HepG2 (cell line): ENCODE measurements at regions not wholly inside any gene's neighbourhood (a gene's known extent, or its start where the extent isn't known, plus 50 kb on each side); places are given as distances from the start of the nearest gene placed in this dataset.

ENCODE experiments used
- ATAC-seq: fragments of 200-7000 bp; cut with Tn5 transposase; 3 replicates; pipeline ENCODE4 v1.9.1; 2020; ENCODE audit warnings: mild to moderate bottlenecking, moderate library complexity
- BruUV-seq: library from RNA; stranded (reverse); fragments of 400-500 nt; replicated peaks from 2 replicates; lab custom pipeline; 2021; lab: Mats Ljungman, UMichigan
- CTCF ChIA-PET: fragments of 300-600 bp; formaldehyde crosslinking; extraction: SDS; loops from one replicate; lab custom pipeline; 2021; ENCODE audit warnings: low total read pairs, inconsistent platforms, low intra/inter-chr PET ratio; lab: Yijun Ruan, JAX
- POLR2A ChIA-PET: fragments of 350-600 bp; sonication (Branson Sonifier 250); formaldehyde crosslinking; loops from one replicate; lab custom pipeline; 2020; ENCODE audit warnings: antibody characterized with exemption, inconsistent platforms; lab: Yijun Ruan, JAX
- DNase-seq: peaks from one replicate; pipeline ENCODE4 v3.0.0-alpha.2; 2015; ENCODE audit warnings: low spot score
- FAIRE-seq: peaks from 3 replicates; lab custom pipeline; 2011; peaks lifted over from hg19 to GRCh38; lab: Jason Lieb, UNC
- H2AFZ ChIP-seq: one replicate; pipeline ENCODE4 v1.6.1; 2011; ENCODE audit warnings: low read length, inconsistent platforms
- H3K27ac ChIP-seq: fragments of 300-600 bp; 3 replicates; pipeline ENCODE4 v1.8.0; 2011; ENCODE audit warnings: mixed run types, mild to moderate bottlenecking, mixed read lengths, low read length, inconsistent platforms; ENCODE audit not compliant: insufficient read depth; ENCODE audit errors: extremely low read length
- H3K27me3 ChIP-seq, 2 experiments: fragments of 200-600 bp in 1 of 2; 2 replicates in 1 of 2; 3 replicates in 1 of 2; pipeline versions ENCODE4 v1.6.0 to v1.8.0; 2011; ENCODE audit warnings: low read length in 2 of 2, mild to moderate bottlenecking in 2 of 2, moderate library complexity in 2 of 2, inconsistent platforms in 1 of 2; ENCODE audit not compliant: insufficient read depth in 2 of 2, control insufficient read depth in 1 of 2
- H3K36me3 ChIP-seq, 2 experiments: fragments of 200-600 bp in 1 of 2; replicated peaks in 1 of 2; 2 replicates in 1 of 2; 3 replicates in 1 of 2; pipeline versions ENCODE4 v1.5.1 to v1.8.0; 2011; ENCODE audit warnings: low read length in 2 of 2, inconsistent platforms in 1 of 2; ENCODE audit not compliant: insufficient read depth in 2 of 2, control insufficient read depth in 1 of 2
- H3K4me1 ChIP-seq: 2 replicates; pipeline ENCODE4 v1.5.1; 2012; ENCODE audit warnings: low read length, inconsistent platforms; ENCODE audit not compliant: insufficient read depth
- H3K4me2 ChIP-seq: 2 replicates; pipeline ENCODE4 v1.6.0; 2011; ENCODE audit warnings: low read depth, low read length, inconsistent platforms
- H3K4me3 ChIP-seq, 3 experiments: fragments of 200-600 bp in 1 of 3; sonication (generic), shearing (Covaris generic) in 1 of 3; replicated peaks in 1 of 3; 2 replicates each; pipeline ENCODE4 v1.5.1; 2011 to 2016; ENCODE audit warnings: low read length in 3 of 3, inconsistent platforms in 2 of 3, low read depth in 2 of 3, mild to moderate bottlenecking in 2 of 3, control low read depth in 1 of 3, mixed read lengths in 1 of 3; ENCODE audit not compliant: insufficient read depth in 1 of 3
- H3K79me2 ChIP-seq: one replicate; pipeline ENCODE4 v1.6.1; 2011; ENCODE audit warnings: low read length, inconsistent platforms; ENCODE audit not compliant: insufficient read depth
- H3K9ac ChIP-seq: 2 replicates; pipeline ENCODE4 v1.6.0; 2011; ENCODE audit warnings: mild to moderate bottlenecking, low read depth, low read length, inconsistent platforms; ENCODE audit not compliant: insufficient read depth
- H3K9me3 ChIP-seq: 2 replicates; pipeline ENCODE4 v1.5.1; 2012; ENCODE audit warnings: mild to moderate bottlenecking, low read length
- H4K20me1 ChIP-seq: 2 replicates; pipeline ENCODE4 v1.6.0; 2011; ENCODE audit warnings: inconsistent platforms, mild to moderate bottlenecking, low read length, moderate library complexity; ENCODE audit not compliant: insufficient read depth
- AGO2 ChIP-seq: fragments of 200-400 bp; formaldehyde crosslinking; optimal IDR thresholded peaks from 2 replicates; pipeline ENCODE3; 2017; ENCODE audit warnings: mild to moderate bottlenecking, low read depth, low read length, moderate library complexity
- CAMTA2 ChIP-seq: sonication (generic); formaldehyde crosslinking; IDR thresholded peaks from 2 replicates; pipeline ENCODE4 v1.4.0; 2020; ENCODE audit warnings: mild to moderate bottlenecking, missing genetic modification reagents, borderline replicate concordance
- FOXC1 ChIP-seq: sonication (generic); formaldehyde crosslinking; IDR thresholded peaks from 2 replicates; pipeline ENCODE4 v1.8.0; 2022; ENCODE audit warnings: mild to moderate bottlenecking, missing genetic modification reagents, borderline replicate concordance
- JARID2 ChIP-seq: sonication (generic); formaldehyde crosslinking; IDR thresholded peaks from 2 replicates; pipeline ENCODE4 v1.8.1; 2023; ENCODE audit warnings: missing genetic modification reagents, inconsistent platforms; ENCODE audit not compliant: insufficient replicate concordance
- PATZ1 ChIP-seq: sonication (generic); formaldehyde crosslinking; IDR thresholded peaks from 2 replicates; pipeline ENCODE4 v1.4.0; 2020; ENCODE audit warnings: missing genetic modification reagents
- ZFX ChIP-seq: sonication (generic); formaldehyde crosslinking; IDR thresholded peaks from 2 replicates; pipeline ENCODE4 v1.4.0; 2020; ENCODE audit warnings: mild to moderate bottlenecking, low read depth, missing genetic modification reagents, moderate library complexity
- ZNF496 ChIP-seq: sonication (generic); formaldehyde crosslinking; IDR thresholded peaks from 2 replicates; pipeline ENCODE4 v1.8.1; 2023; ENCODE audit warnings: mild to moderate bottlenecking, moderate library complexity, missing genetic modification reagents; ENCODE audit not compliant: insufficient replicate concordance
- ZNF678 ChIP-seq: sonication (generic); formaldehyde crosslinking; IDR thresholded peaks from 2 replicates; pipeline ENCODE4 v1.4.0; 2020; ENCODE audit warnings: mild to moderate bottlenecking, missing genetic modification reagents
- ZNF761 ChIP-seq: sonication (generic); formaldehyde crosslinking; conservative IDR thresholded peaks from 2 replicates; pipeline ENCODE4 v1.4.0; 2020; ENCODE audit warnings: mild to moderate bottlenecking, missing genetic modification reagents
- ZNF883 ChIP-seq: sonication (generic); formaldehyde crosslinking; IDR thresholded peaks from 2 replicates; pipeline ENCODE4 v1.5.1; 2020; ENCODE audit warnings: mild to moderate bottlenecking, missing genetic modification reagents; ENCODE audit errors: not compliant biosample characterization
- WGBS: methylation state at CpG from one replicate; pipeline ENCODE4 v1.1.6; 2017; ENCODE audit warnings: low lambda C conversion rate; 5-methylcytosine and 5-hydroxymethylcytosine counted together
- in situ Hi-C: cut with HindIII; loops from 2 replicates; pipeline ENCODE4 v1.10.0; 2017; ENCODE audit warnings: low pct_unique_long_range_greater_than_20kb; ENCODE audit not compliant: extremely low pct_ligation_motif_present
- intact Hi-C: fragments of 100-400 bp; cut with micrococcal nuclease; formaldehyde crosslinking; loops from one replicate; pipeline ENCODE4 v1.10.0; 2022; ENCODE audit not compliant: unreplicated experiment

- DNase-seq: no peak
- no peaks in the 10 kb centered on the region for H3K27me3 ChIP-seq
- 0% methylated on average over 3 of the region's 3 CpGs for WGBS
- H3K4me2 ChIP-seq: no peak overlapping the region
- ATAC-seq: no peak
- H3K4me3 ChIP-seq: no peak overlapping the region
- BruUV-seq: no TSS peak
- TF ChIP-seq PATZ1 (CRISPR knock-in tag): no peak
- no peak for TF ChIP-seq ZNF761 (CRISPR knock-in tag)
- TF ChIP-seq CAMTA2 (CRISPR knock-in tag): no peak
- no peak for TF ChIP-seq ZNF883 (CRISPR knock-in tag)
- no peak for TF ChIP-seq ZFX
- in situ Hi-C loops: no loop called here
- no peak overlapping the region for H3K9ac ChIP-seq
- H3K9me3 ChIP-seq: no peaks in the 10 kb centered on the region
- FAIRE-seq: no peak
- no peaks in the 10 kb centered on the region; a peak in 1 of 5 replicates for H3K36me3 ChIP-seq
- no peaks in the 10 kb centered on the region for H3K4me1 ChIP-seq
- CTCF ChIA-PET: no interaction called here
- no peak overlapping the region for H3K27ac ChIP-seq
- no peaks in the 10 kb centered on the region for H3K79me2 ChIP-seq
- POLR2A ChIA-PET: no interaction called here
- no peak overlapping the region for H2AFZ ChIP-seq
- intact Hi-C loops: no loop called here
- no peaks in the 10 kb centered on the region for H4K20me1 ChIP-seq
Measured at GRCh38 chr10:36177071-36177470, 535.0 kb upstream of the FZD8 start.

GRCh38 chr10:36175954-36176353 is 533.9 kb upstream of the FZD8 start:
- no peak overlapping the region for H3K27ac ChIP-seq
- H3K4me2 ChIP-seq: no peak overlapping the region
- H3K4me3 ChIP-seq: no peak overlapping the region
- DNase-seq: no peak
- H3K9me3 ChIP-seq: no peaks in the 10 kb centered on the region
- no peaks in the 10 kb centered on the region; a peak in 1 of 5 replicates for H3K36me3 ChIP-seq
- no peaks in the 10 kb centered on the region for H3K4me1 ChIP-seq
- in situ Hi-C loops (no loop called here), intact Hi-C loops (no loop called here)
- BruUV-seq: no TSS peak
- no peaks in the 10 kb centered on the region for H3K27me3 ChIP-seq
- CTCF ChIA-PET: no interaction called here
- H2AFZ ChIP-seq: no peak overlapping the region
- POLR2A ChIA-PET: no interaction called here
- no peaks in the 10 kb centered on the region for H4K20me1 ChIP-seq
- H3K9ac ChIP-seq: no peak overlapping the region
- no peak for ATAC-seq
- no peaks in the 10 kb centered on the region for H3K79me2 ChIP-seq
- TF ChIP-seq JARID2 (CRISPR knock-in tag): no peak
- TF ChIP-seq ZNF496 (CRISPR knock-in tag): no peak
- TF ChIP-seq ZNF678 (CRISPR knock-in tag): no peak
- no peak for TF ChIP-seq AGO2
- TF ChIP-seq FOXC1 (CRISPR knock-in tag): no peak
- FAIRE-seq: no peak
